ENCODE measurements at regions not wholly inside any gene's neighbourhood (a gene's known extent, or its start where the extent isn't known, plus 50 kb on each side); places are given as distances from the start of the nearest gene placed in this dataset.

DNA sequence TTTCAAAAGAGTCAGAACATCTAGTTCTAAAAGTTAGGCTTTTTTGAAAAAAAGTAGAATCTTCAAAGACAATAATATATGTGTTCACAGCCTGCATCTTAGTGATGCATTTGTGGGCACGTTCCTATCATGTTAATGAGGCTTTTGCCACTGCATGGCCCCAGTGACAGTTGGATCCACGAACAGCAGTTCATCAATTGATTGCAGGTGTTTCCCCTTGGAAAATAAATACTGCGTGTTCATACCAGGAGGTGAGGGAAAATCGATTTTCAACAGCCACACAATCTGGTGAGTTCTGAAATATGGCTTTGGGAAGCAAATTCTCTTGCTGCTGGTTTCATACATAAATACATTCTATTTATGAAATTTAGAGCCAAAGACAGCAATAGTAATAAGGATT lies 343.8 kb upstream of the SLC10A2 start:
- no peaks in the 10 kb centered on the region for H4K20me1 ChIP-seq (ENCODE audit: insufficient read depth, low read length)
- H3K4me3 ChIP-seq (ENCODE audit: low read depth, low read length, poor library complexity, severe bottlenecking) = no peak overlapping the region
- H3K9me2 ChIP-seq (ENCODE audit: low read depth, low read length) = no peaks in the 10 kb centered on the region
- H3K27me3 ChIP-seq (ENCODE audit: insufficient read depth, low read length) = no peaks in the 10 kb centered on the region
- H3K79me2 ChIP-seq (ENCODE audit: insufficient read depth, low read length) = no peaks in the 10 kb centered on the region
- H3K9ac ChIP-seq (ENCODE audit: low read length) = no peak overlapping the region
- no peak overlapping the region for H2AFZ ChIP-seq (ENCODE audit: low read length)
- no peaks in the 10 kb centered on the region for H3K36me3 ChIP-seq (ENCODE audit: insufficient read depth, low read length)
- no peak overlapping the region for H3K27ac ChIP-seq (ENCODE audit: low read depth, low read length, poor library complexity, severe bottlenecking)
- TF ChIP-seq, protein P1, sequence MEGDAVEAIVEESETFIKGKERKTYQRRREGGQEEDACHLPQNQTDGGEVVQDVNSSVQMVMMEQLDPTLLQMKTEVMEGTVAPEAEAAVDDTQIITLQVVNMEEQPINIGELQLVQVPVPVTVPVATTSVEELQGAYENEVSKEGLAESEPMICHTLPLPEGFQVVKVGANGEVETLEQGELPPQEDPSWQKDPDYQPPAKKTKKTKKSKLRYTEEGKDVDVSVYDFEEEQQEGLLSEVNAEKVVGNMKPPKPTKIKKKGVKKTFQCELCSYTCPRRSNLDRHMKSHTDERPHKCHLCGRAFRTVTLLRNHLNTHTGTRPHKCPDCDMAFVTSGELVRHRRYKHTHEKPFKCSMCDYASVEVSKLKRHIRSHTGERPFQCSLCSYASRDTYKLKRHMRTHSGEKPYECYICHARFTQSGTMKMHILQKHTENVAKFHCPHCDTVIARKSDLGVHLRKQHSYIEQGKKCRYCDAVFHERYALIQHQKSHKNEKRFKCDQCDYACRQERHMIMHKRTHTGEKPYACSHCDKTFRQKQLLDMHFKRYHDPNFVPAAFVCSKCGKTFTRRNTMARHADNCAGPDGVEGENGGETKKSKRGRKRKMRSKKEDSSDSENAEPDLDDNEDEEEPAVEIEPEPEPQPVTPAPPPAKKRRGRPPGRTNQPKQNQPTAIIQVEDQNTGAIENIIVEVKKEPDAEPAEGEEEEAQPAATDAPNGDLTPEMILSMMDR (IDR thresholded peaks at IDR 0.05; ENCODE audit: low read length) = no peak
- TF ChIP-seq EZH2 (IDR thresholded peaks at IDR 0.05; ENCODE audit: borderline replicate concordance, low read length) = no peak
- H3K4me1 ChIP-seq (ENCODE audit: insufficient read depth, low read length, severe bottlenecking) = no peaks in the 10 kb centered on the region
- no peaks in the 10 kb centered on the region for H3K9me3 ChIP-seq (ENCODE audit: low read length)
- no peaks in the 10 kb centered on the region for H3F3A ChIP-seq (ENCODE audit: insufficient read depth, low read length)
- H3K4me2 ChIP-seq (ENCODE audit: low read length) = no peak overlapping the region

DNA sequence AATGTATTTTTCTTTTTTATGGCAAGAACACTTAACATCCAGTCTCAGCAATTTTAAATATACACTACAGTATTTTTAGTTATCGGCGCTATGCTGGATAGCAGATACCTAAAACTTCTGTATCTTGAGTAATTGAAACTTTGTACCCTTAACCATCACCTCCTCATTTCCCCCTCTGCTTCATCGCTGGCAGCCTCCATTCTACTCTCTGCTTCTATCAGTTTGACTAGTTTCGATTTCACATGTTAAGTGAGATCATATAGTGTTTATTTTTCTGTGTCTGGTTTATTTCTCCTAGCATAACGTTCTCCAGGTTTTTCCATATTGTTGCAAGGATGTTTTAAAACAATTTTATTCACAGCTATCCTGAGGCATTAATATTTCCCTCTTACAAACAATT lies 340.8 kb upstream of the SLC10A2 start:
- H4K20me1 ChIP-seq (ENCODE audit: insufficient read depth, low read length) = no peaks in the 10 kb centered on the region
- no peak overlapping the region for H2AFZ ChIP-seq (ENCODE audit: low read length)
- H3K4me2 ChIP-seq (ENCODE audit: low read length) = no peak overlapping the region
- H3K9ac ChIP-seq (ENCODE audit: low read length) = no peak overlapping the region
- H3K4me1 ChIP-seq (ENCODE audit: insufficient read depth, low read length, severe bottlenecking) = no peaks in the 10 kb centered on the region
- H3K27ac ChIP-seq (ENCODE audit: low read depth, low read length, poor library complexity, severe bottlenecking) = no peak overlapping the region
- no peaks in the 10 kb centered on the region for H3F3A ChIP-seq (ENCODE audit: insufficient read depth, low read length)
- no peaks in the 10 kb centered on the region for H3K79me2 ChIP-seq (ENCODE audit: insufficient read depth, low read length)
- TF ChIP-seq, protein P1 (IDR thresholded peaks at IDR 0.05; ENCODE audit: low read length) = no peak
- no peak for TF ChIP-seq EZH2 (IDR thresholded peaks at IDR 0.05; ENCODE audit: borderline replicate concordance, low read length)
- H3K36me3 ChIP-seq (ENCODE audit: insufficient read depth, low read length) = no peaks in the 10 kb centered on the region
- H3K4me3 ChIP-seq (ENCODE audit: low read depth, low read length, poor library complexity, severe bottlenecking) = no peak overlapping the region
- peaks cover 5% of the 10 kb centered on the region; the same call in 1 of the 2 replicates for H3K9me2 ChIP-seq (ENCODE audit: low read depth, low read length)
- H3K9me3 ChIP-seq (ENCODE audit: low read length) = no peaks in the 10 kb centered on the region
- H3K27me3 ChIP-seq (ENCODE audit: insufficient read depth, low read length) = no peaks in the 10 kb centered on the region

DNA sequence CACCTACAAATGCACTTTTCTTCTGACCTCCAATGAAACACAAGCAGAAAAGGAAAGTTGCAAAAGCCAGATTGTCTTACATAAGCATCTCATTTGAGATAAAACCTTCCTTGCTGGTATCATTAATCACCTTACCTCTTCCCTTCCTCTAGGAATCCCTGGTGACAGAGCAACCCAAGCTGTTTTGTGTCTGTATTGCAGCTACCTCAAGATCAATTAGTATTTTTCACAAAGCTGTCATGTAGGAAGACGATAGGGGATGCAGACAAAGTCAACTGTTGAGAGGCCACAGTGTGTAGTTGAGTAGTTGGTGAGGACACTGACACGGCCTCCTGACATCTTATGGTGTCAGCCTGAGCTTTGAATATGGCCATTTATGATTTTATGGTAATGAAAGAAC lies 339.1 kb upstream of the SLC10A2 start:
- H3K9ac ChIP-seq (ENCODE audit: low read length) = no peak overlapping the region
- no peaks in the 10 kb centered on the region for H3K9me3 ChIP-seq (ENCODE audit: low read length)
- no peaks in the 10 kb centered on the region for H3K79me2 ChIP-seq (ENCODE audit: insufficient read depth, low read length)
- no peak overlapping the region for H3K4me3 ChIP-seq (ENCODE audit: low read depth, low read length, poor library complexity, severe bottlenecking)
- no peak overlapping the region for H3K27ac ChIP-seq (ENCODE audit: low read depth, low read length, poor library complexity, severe bottlenecking)
- no peaks in the 10 kb centered on the region for H4K20me1 ChIP-seq (ENCODE audit: insufficient read depth, low read length)
- no peaks in the 10 kb centered on the region for H3K4me1 ChIP-seq (ENCODE audit: insufficient read depth, low read length, severe bottlenecking)
- TF ChIP-seq, protein P1 (IDR thresholded peaks at IDR 0.05; ENCODE audit: low read length) = no peak
- no peak for TF ChIP-seq EZH2 (IDR thresholded peaks at IDR 0.05; ENCODE audit: borderline replicate concordance, low read length)
- no peaks in the 10 kb centered on the region for H3K27me3 ChIP-seq (ENCODE audit: insufficient read depth, low read length)
- H3K4me2 ChIP-seq (ENCODE audit: low read length) = no peak overlapping the region
- no peaks in the 10 kb centered on the region for H3K36me3 ChIP-seq (ENCODE audit: insufficient read depth, low read length)
- peaks cover 7% of the 10 kb centered on the region; the same call in 1 of the 2 replicates for H3K9me2 ChIP-seq (ENCODE audit: low read depth, low read length)
- no peak overlapping the region for H2AFZ ChIP-seq (ENCODE audit: low read length)
- H3F3A ChIP-seq (ENCODE audit: insufficient read depth, low read length) = no peaks in the 10 kb centered on the region
